RPMI8226 (cell line): ENCODE measurements at regions not wholly inside any gene's neighbourhood (a gene's known extent, or its start where the extent isn't known, plus 50 kb on each side); places are given as distances from the start of the nearest gene placed in this dataset.

Experiments
- DNase-seq: peaks from one replicate; pipeline ENCODE4 v3.0.0-alpha.2; 2015

DNA sequence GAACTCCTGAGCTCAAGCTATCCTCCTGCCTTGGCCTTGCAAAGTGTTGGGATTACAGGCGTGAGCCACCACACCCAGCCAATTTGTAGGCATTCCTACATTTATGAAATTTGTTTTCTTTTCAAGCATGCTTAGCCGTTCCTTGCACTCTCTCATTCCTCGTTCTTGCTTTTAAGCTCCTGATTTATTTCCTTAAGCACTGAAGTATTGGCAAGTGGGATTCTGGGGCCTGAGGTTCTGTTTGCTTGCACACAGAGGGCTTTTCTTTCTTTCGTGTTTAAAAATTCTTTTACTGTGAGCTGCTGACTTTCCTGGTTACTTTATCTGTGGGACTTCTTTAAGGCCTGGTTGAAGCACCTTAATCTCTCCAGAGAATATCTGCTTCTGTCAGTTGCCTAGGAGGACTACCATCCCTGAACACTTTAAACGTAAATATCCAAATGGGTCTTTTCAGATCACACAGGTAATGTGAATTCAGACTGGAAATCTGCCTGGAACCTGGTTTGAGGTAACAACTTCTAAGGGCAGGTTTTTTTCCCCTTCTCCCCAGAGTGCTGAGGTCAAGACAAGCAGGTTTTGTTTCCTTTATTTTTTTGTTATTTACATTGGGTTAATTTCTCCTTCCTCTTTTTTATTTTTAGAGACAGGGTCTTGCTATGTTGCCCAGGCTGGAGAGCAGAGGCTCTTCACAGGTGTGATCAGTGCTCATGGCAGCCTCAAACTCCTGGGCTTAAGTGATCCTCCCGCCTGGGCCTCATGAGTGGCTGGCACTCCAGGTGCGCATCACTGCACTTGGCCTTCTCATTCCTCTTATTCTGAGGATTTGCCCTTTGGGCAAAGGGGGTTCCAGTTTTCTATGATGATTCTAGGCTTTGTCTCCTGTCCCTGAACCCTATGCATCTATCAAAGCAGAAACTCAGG is 102.9 kb downstream of the PFKFB3 start:
- no peak for DNase-seq

DNA sequence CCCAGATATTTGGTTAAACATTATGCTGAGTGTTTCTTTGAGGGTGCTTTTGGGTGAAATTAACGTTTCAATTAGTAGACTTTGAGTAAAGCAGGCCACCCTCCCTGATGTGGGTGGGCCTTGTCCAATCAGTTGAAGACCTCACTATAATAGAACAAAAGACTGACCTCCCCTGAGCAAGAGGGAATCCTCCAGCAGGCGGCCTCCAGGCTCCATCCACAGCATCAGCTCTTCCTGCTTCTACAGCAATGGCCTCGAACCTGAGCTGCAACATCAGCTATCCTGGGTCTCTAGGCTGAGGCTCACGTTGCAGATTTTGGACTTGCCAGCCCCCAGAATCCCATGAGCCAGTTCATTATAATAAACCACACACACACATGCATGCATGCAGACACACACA is 104.2 kb downstream of the PFKFB3 start:
- DNase-seq: no peak

DNA sequence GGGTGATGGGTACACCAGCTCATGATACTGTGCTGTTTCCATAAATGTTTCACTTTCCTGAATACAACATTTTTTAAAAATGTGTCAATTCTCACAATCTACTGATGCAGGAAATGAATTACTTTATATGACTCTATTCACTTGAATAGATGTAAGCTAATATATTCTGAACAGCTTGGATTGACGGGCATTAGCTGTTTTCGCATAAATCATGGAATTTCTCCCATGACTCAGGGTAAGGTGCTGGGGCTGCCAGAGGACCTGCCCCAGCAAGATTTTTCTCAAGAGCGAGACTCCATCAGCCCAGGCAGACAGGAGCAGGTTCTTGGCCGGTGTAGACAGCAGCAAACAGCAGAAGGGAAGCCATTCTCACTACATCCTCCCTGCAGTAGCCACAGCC is 107.1 kb downstream of the PFKFB3 start:
- no peak for DNase-seq

DNA sequence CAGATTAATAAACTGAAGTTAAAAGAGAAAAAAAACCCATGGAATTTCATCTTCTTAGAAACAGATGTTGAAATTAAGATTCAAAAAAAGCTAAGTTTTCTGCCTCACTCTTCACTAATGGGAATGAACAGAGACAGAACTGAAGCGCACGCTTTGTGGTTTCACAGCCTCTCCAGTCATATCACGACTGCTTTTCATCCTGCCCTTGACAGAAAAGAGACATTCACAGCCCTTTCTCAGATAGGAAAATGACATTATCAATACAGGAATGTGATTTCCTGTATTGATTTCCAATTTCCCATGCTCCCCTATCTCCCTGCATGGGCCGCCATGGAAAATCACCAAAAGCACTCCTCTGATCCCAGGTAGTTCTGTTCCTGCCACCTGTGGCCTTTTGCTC is 108.2 kb downstream of the PFKFB3 start:
- no peak for DNase-seq

DNA sequence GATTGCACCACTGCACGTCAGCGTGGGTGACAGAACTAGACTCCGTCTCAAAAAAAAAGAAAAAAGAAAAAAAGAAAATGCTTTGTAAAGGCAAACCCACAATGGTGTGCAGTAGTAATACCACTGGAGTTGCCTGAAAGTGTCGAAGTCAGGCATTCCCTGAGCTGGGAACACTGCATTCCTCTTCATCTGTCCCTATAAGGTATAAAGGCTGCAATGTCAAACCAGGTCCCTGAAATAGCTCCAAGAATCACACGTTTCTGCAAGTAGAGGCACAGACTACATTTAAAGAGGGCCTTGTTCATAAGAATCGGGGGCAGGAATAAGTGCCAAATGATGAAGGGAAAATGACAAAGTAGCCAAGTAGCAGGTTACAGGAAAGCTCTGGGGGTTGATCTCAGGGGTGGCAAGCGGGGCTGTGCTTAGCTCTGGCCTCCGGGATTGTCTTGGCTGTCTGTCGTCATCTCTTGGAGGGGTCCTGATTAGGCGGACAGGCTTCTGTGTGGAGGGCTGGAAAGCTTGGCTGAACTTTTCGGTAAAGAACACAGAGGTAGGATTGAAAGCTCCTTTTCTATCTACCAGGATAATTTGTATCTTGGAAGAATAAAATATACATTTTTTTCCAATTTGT is 109.1 kb downstream of the PFKFB3 start:
- no peak for DNase-seq

DNA sequence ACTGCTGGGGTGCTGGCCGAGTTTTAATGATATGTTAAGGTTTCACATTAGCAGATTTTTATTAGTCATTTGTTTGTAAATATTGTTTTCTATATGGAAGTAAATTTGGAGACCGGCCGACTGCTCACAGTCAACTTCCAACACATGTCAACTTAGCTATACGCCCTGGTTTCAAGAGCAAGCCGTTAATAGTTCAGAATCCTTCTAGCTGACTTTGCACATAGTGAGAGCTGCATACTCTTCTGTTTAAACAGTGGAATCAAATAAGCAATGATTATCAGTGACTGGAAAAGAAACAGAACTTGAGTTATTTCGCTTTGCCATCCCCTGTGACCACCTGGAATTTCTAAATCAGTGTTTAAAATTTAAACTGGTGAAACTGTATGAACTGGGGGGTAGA is 109.9 kb downstream of the PFKFB3 start:
- DNase-seq: no peak

DNA sequence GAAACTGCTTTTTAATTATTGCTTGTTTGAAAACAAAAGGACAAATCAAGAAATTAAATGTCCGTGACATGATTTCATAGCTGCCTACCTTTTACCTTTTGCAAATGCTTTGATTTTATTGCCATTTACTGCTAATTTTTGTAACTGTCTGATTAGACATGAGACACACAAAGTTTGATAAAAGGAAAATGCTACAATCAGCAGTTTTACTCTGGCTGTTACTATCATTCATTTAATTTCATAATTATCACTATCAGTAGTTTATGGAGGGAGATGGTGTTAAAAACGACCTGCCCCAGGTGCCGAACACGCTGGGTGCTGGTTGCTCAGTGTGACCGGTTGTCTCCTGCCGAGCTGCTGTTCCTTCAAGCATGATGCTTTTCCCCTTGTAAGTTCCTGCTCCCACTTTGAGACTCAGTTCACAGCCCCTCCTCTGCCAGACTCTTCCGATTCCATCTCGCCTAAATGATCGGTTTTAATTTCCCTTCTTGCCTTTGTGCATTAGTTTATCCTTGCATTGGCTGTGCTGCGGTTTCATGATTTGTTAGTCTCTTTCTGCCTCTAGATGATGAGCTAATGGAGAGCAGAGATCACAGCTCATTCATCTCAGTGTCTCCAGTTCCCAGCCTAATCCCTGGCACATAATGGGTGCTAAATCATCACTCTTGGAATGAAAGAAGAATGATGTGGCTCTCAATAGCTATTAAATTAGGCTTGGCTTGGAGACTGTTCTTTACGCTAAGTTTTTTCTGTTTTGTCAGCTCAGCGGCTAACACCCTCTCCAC is 110.6 kb downstream of the PFKFB3 start:
- DNase-seq: no peak

DNA sequence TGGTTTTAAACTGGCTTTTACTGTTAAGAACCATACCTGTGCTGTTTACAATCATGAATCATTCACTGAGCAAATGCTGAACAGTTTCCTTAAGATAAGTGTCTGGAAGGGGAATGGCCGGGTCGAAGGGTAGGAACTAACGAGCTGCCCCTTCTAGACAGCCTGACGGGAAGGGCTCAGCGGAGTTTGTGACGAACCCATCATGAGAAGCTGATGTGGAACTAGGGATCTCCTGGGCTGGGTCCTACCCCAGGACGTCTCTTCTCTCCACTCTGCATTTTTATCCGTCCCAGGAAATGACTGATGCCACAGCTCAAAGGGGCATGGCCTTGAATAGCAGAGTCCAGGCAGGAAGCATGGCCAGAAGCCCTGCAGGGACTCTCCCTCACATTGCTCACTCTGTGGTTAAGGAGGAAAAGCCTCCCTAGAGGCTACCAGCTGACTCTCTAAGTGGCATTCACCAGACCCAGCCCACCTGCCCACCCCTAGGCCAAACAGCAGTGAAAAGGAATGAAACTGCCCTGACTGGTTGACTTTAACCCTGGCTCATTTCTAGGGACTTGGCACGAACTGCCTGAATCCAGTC is 112.0 kb downstream of the PFKFB3 start:
- no peak for DNase-seq

DNA sequence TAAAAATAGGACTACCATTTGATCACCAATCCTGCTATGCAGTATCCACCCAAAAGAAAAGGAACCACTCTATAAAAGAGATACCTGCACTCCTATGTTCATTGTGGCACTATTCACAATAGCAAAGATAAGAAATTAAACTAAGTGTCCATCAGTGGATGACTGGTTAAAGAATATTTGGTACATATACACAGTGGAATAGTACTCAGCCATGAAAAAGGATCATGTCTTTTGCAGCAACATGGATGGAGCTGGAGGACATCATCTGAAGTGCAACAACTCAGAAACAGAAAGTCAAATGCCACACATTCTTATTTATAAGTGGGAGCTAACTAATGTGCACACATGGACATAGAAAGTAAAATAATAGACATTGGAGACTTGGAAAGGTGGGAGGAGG is 116.4 kb downstream of the PFKFB3 start:
- no peak for DNase-seq

DNA sequence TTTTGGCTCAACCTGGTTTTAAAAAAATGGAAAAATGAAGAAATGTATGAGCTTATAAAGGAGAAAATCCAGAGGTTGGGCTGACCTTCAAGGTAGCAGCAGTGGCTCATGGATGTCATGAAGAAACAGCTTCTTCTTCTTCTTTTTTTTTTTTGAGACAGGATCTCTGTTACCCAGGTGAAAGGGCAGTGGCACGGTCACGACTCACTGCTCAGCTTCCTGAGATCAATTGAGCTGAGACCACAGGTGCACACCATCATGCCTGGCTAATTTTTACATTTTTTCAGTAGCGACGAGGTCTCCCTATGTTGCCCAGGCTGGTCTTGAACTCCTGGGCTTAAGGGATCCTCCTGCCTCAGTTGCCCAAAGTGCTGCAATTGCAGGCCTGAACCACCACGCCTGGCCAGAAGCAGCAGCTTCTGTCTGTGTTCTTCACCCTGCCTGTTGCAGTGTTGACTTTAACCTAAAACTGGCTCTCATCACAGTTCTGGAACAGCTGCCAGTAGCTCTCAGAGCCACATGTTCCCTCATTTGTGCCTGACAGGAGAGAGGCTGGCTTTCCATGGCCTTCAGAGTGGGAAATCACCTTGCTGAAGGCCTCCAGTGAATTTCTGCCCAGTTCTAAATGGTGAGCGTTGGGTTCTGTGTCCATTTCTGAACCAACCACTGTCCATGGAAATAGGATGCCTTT is 117.7 kb downstream of the PFKFB3 start:
- DNase-seq: no peak

DNA sequence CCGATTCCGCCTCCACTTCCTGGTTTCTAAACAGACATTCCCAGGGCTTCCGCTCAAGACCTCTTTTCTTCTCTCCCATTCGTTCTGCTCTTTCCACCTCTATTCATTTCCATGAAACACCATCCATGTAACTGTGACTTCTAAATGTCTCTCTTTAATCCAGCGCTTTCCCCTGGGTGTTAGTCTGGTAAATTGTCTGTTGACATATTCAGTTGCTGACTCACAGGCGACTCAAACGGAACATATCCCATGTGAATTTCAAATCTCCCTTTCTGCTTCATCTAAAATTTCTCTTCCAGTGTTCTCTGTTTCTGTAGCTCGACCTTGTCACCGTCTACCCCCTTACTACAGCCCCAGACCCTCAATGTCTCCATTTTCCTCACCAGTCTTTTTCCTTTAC is 119.1 kb downstream of the PFKFB3 start:
- no peak for DNase-seq

DNA sequence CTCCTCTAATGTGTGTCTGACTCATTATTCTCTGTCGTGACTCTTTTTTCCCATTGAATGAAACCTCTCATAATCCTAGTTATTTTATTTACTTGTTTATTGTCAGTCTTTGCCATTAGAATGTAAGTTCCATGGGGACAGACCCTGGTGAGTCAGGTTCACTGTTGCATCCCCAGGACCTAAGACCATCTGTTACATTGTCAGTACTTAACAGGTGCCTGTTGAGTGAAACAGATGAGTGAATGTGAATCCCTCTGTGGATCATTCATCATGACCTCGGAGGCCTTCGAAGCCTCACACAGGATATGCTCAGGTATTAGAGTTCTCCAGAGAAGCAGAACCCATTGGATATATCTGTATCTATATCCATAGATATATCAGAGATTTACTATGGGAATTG is 120.1 kb downstream of the PFKFB3 start:
- DNase-seq: no peak

DNA sequence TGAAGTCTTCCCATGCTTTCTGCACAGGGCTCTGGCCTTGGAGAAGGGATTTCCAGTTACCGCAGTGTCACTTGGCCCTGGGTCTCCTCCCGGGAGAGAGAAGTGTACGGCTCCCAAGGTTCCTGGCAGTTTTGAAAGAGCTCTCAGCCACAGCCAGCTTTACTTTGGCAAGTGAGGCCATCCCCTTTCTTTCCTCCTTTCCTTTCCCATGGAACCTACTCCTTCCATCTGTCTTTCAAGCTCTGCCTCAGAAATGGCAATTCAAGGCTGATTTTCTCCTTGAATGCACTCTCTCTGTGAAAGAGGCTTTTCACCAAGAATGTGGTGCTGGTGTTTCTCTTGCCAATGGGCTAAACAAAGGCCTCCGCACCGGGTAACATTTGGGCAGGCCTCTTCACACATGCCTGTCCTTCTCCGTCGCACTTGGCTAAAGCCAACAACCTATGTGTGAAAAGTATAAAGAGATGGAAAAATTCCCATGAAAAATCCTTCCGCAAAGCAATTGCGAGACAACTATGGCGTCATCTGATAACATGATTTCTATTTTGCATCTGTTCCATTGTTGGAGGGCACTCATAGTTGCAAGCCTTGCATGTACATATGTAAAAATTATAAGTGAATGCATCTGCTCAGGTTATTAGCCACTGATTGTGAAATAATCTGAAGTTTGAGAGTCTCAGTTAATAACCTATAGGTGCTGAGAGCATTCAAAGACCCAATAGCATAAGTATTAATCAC is 125.4 kb downstream of the PFKFB3 start:
- no peak for DNase-seq

DNA sequence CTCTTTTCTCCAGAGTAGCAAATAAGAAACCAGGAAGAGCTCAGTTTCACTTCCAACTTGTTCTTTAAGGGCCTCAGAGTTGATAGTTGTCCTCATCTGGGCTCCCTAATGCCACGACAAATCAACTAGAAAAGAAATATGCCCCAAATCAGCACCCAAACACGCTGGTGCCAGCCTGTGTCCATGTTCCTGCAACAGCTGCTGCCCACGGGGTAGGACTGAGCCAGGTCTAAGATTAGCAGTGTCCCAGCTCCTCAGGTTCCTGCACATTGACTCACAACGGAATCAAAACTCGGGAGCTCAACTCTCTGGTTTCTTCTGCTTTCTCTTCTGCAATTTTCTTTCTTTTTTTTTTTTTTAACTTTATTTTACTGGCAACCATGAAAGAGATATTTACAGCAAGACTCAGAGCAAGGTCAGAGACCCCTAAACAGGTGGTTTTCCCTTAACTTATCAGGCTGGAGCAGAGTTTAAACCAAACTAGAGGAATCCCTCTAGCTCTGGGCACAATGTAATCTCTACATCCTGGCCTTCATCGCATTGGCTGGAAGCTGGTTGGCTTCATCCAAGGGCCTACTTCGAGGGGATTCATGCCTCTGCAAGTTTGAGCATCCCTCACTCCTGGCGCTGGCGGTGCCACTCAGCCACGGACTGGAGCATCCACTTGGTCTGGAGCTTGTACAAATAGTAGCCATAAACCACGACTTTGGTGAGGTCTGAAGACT is 126.1 kb downstream of the PFKFB3 start:
- DNase-seq: no peak

DNA sequence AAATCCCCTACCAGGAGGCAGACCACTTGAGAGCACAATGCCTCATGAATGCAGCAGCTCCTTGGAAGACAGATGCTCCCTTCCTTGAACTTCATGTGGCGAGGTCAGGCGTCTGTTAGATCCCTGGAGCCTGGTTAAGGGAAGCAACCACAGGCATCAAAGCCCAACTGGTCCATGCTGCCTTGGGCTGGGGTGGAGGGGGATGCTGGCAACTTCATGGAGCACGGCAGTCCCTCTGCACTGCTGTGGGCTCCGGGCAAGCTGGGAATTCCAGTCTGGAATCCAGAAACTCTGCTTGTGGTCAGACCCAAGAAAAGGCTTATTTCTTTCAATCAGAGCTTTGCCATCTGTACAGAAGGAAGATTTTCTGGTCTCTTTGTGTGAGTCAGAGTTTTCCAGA is 130.4 kb downstream of the PFKFB3 start:
- no peak for DNase-seq

DNA sequence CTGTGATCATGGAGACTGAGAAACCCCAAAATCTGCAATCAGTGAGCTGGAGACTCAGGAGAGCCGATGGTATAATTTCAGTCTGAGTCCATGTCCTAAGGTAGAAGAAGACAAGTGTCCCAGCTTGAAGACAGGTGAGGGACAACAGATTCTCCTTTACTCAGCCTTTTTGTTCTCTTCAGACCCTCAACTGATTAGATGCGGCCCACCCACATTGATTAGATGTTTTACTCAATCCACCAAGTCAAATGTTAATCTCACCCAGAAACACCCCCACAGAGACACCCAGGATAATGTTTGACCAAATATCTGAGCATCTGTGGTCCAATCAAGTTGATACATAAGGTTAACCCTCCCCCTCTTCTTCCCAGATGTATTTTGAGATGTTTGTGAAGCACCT is 131.2 kb downstream of the PFKFB3 start:
- DNase-seq: no peak

DNA sequence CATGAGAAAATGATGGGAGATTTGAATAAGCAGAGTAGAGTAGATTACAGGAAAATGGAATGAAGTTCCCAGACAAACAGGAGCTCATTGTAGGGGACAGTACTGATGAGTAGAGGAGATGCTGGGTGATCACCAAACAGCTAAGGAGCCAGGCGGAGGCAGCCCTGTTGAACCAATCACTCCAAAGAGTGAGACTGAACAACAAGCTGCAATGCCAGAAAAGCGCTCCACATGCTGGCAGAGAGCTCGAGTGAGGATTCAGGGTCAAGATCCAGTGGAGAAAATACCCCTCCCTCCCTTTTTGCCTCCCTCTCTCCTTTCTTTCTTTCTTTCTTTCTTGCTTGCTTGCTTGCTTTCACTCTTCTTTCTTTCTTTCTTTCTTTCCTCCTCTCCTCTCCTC is 133.3 kb downstream of the PFKFB3 start:
- no peak for DNase-seq

DNA sequence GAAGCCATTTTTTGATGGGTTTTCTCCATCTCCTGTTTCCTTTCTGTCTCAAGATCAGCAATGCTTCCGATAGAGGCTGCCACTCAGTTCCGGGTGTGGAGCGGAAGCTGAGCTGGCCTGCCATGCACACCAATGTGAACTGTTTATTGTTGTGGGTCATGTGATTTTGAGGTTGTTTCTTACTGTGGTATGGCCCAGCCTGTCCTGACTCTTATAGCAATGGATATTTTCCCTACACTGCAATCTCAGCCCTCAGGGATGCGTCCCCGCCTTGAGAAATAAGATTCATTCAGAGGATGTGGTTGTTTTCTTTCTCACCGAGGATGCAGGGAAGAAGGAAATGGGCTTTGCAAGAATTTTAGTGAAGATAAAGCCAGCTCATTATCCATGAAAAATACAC is 134.7 kb downstream of the PFKFB3 start:
- DNase-seq: no peak

DNA sequence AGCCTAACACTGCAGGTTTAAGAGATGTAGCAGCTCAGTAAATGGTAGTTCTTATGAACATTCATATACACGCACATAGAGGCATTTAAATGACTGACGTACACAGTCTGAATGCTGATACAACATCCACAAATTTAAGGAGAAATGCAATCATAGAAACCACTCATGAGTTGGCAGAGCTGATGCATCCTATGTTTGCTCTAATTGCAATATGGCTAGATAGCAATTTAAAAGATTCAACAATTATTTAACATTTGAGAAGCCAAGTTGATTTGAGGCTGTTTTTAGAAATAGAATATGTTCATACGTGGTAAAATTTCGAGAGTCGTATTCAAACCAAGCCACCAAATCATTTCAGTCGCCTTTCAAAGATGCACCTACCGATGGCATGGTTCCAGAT is 135.6 kb downstream of the PFKFB3 start:
- no peak for DNase-seq

DNA sequence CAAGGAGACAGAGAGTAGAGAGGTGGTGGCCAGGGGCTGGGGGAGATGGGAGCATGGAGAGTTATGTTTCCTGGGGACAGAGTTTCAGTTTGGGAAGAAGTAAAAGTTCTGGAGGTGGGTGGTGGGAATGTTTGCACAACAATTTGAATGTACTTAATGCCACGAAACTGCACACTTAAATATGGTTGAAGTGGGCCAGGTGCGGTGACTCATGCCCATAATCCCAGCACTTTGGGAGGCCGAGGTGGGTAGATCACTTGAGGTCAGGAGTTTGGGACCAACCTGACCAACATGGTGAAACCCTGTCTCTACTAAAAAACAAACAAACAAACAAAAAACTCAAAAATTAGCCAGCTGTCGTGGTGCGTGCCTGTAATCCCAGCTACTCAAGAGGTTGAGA is 137.2 kb downstream of the PFKFB3 start:
- DNase-seq: no peak

DNA sequence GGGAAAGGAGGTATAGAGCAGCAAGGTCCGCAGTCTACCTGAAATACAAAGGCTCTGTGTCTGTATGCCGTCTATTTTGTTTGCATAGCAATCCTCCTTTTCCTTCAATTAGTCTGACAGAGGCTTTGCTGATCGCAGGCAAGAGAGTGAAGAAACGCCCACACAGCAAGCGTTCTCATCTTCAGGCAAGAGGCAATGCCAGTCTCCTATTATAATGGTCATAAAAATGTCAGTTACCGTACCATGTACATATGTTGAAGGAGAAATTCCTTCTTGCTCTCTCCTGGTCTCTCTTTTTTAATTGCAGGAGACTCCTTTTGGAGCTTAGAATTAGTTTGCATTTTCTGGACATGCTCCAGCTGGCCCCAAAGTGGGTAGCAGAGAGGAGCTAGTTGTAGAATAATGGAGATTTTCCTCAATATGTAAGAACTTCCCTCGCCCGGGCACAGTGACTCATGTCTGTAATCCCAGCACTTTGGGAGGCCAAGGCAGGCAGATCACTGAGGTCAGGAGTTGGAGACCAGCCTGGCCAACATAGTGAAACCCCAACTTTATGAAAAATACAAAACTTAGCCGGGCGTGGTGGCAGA is 139.5 kb downstream of the PFKFB3 start:
- DNase-seq: no peak
